Spleen (tissue), 11 donors: ENCODE measurements at regions not wholly inside any gene's neighbourhood (a gene's known extent, or its start where the extent isn't known, plus 50 kb on each side); places are given as distances from the start of the nearest gene placed in this dataset.
"Not testable (repeated sequence)": the region's sequence is repeated elsewhere in the genome, so short reads cannot be mapped to it uniquely, and the experiment has no call there.

Experiments used
- DNase-seq: peaks from one replicate; pipeline ENCODE4 v3.0.0-alpha.2; 2020
- H3K27ac ChIP-seq, 8 donors: fragments of 200-600 bp; sonication (generic) in 7 of 8; 1 replicate in 4 of 8; 2 replicates in 4 of 8; pipeline versions ENCODE4 v1.5.0 to v1.8.0; 2016 to 2021; ENCODE audit warnings: inconsistent platforms in 4 of 8, mild to moderate bottlenecking in 4 of 8, moderate library complexity in 1 of 8
- H3K27me3 ChIP-seq, 7 donors: fragments of 200-600 bp; sonication (generic) in 6 of 7; replicated peaks in 1 of 7; 1 replicate in 4 of 7; 2 replicates in 3 of 7; pipeline versions ENCODE4 v1.5.0 to v1.8.0; 2016 to 2021; ENCODE audit warnings: inconsistent platforms in 3 of 7, mild to moderate bottlenecking in 1 of 7
- H3K36me3 ChIP-seq, 6 donors: fragments of 200-600 bp; sonication (generic) in 5 of 6; 1 replicate in 4 of 6; 2 replicates in 2 of 6; pipeline versions ENCODE4 v1.5.0 to v1.8.0; 2016 to 2021; ENCODE audit warnings: inconsistent platforms in 2 of 6
- H3K4me1 ChIP-seq, 6 donors: fragments of 200-600 bp; sonication (generic) in 5 of 6; 1 replicate in 3 of 6; 2 replicates in 3 of 6; pipeline versions ENCODE4 v1.5.0 to v1.8.0; 2016 to 2021; ENCODE audit warnings: inconsistent platforms in 3 of 6
- H3K4me3 ChIP-seq, 8 donors: fragments of 200-600 bp; sonication (generic) in 7 of 8; 1 replicate in 4 of 8; 2 replicates in 4 of 8; pipeline versions ENCODE4 v1.5.0 to v1.8.0; 2016 to 2021; ENCODE audit warnings: inconsistent platforms in 4 of 8, mild to moderate bottlenecking in 4 of 8, moderate library complexity in 2 of 8
- H3K9me3 ChIP-seq, 8 donors: fragments of 200-600 bp; sonication (generic) in 7 of 8; 1 replicate in 4 of 8; 2 replicates in 4 of 8; pipeline versions ENCODE4 v1.5.0 to v1.8.0; 2016 to 2021; ENCODE audit warnings: inconsistent platforms in 4 of 8
- POLR2A ChIP-seq, 3 donors: fragments of 450-650 bp; IDR thresholded peaks; one replicate each; pipeline ENCODE4 v1.5.1; 2017; ENCODE audit warnings: antibody characterized with exemption in 3 of 3, mild to moderate bottlenecking in 1 of 3
- POLR2AphosphoS5 ChIP-seq, 3 donors: sonication (generic); formaldehyde crosslinking; IDR thresholded peaks; one replicate each; pipeline ENCODE4 v1.5.1; 2017; ENCODE audit warnings: antibody characterized with exemption in 3 of 3
- WGBS, 5 donors: extraction: QIAGEN DNeasy Blood & Tissue Kit in 3 of 5; methylation state at CpG; one replicate each; pipeline versions ENCODE4 v1.1.5 to v1.1.7; 2013 to 2018; 5-methylcytosine and 5-hydroxymethylcytosine counted together
- intact Hi-C: fragments of 100-400 bp; cut with DNase I; formaldehyde crosslinking; loops from one replicate; pipeline ENCODE4 v1.15.0; 2023; ENCODE audit warnings: low total_unique reads
- TF ChIP-seq, protein P1 (sequence below), 11 experiments: fragments of 200-600 bp in 7 of 11; fragments of 450-650 bp in 4 of 11; sonication (generic) in 4 of 11; IDR thresholded peaks in 8 of 11; conservative IDR thresholded peaks in 3 of 11; 1 replicate in 7 of 11; 2 replicates in 4 of 11; pipeline versions ENCODE4 v1.4.0 to v1.8.0; 2016 to 2021; ENCODE audit warnings: antibody characterized with exemption in 11 of 11, inconsistent platforms in 4 of 11, mild to moderate bottlenecking in 1 of 11
- donor health status: healthy with polysubstance abuse.
- donor health status: DM: no; HTN: no; CAD: no; lungs with moderate emphysema.
- donor health status: DM: no; HTN: no; CAD: no.
- donor health status: Bipolar disorder and iron deficiency.
- donor health status: healthy.
- donor health status: DM: no; HTN: no; CAD: no.
- donor health status: DM: yes; HTN: yes; CAD: no.

GRCh38 chr14:29016050-29016900 lies 249.7 kb downstream of the FOXG1 start:
- Histone ChIP-seq H3K36me3 (no peaks in the 10 kb centered on the region), H3K27me3 (no peaks in the 10 kb centered on the region), H3K4me3 (no peak overlapping the region), H3K4me1 (no peaks in the 10 kb centered on the region), H3K27ac (no peak overlapping the region), H3K9me3 (no peaks in the 10 kb centered on the region)
- WGBS, 5 donors: 37 to 49% (median 41%) methylated on average over 10 of the region's 10 CpGs
- DNase-seq: no peak
- intact Hi-C loops: no loop called here
- TF ChIP-seq POLR2A (IDR thresholded peaks at IDR 0.05) (no peak), POLR2AphosphoS5 (IDR thresholded peaks at IDR 0.05) (no peak)
- TF ChIP-seq, protein P1, sequence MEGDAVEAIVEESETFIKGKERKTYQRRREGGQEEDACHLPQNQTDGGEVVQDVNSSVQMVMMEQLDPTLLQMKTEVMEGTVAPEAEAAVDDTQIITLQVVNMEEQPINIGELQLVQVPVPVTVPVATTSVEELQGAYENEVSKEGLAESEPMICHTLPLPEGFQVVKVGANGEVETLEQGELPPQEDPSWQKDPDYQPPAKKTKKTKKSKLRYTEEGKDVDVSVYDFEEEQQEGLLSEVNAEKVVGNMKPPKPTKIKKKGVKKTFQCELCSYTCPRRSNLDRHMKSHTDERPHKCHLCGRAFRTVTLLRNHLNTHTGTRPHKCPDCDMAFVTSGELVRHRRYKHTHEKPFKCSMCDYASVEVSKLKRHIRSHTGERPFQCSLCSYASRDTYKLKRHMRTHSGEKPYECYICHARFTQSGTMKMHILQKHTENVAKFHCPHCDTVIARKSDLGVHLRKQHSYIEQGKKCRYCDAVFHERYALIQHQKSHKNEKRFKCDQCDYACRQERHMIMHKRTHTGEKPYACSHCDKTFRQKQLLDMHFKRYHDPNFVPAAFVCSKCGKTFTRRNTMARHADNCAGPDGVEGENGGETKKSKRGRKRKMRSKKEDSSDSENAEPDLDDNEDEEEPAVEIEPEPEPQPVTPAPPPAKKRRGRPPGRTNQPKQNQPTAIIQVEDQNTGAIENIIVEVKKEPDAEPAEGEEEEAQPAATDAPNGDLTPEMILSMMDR (IDR thresholded peaks at IDR 0.05 in 8 of 11, conservative IDR thresholded peaks at IDR 0.05 in 3 of 11): peak in 6 of 11 experiments; percentile 35 to 56 (median 38)

DNA sequence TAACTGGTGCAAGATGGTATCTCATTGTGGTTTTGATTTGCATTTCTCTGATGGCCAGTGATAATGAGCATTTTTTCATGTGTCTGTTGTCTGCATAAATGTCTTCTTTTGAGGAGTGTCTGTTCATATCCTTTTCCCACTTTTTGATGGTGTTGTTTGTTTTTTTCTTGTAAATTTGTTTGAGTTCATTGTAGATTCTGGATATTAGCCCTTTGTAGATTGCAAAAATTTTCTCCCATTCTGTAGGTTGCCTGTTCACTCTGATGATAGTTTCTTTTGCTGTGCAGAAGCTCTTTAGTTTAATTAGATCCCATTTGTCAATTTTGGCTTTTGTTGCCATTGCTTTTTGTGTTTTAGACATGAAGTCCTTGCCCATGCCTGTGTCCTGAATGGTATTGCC lies 256.9 kb downstream of the FOXG1 start:
- intact Hi-C loops, DNase-seq, H3K4me1 ChIP-seq, H3K4me3 ChIP-seq, H3K27me3 ChIP-seq, H3K36me3 ChIP-seq, H3K27ac ChIP-seq: not testable (repeated sequence)
- H3K9me3 ChIP-seq: peaks cover 0 to 56% (median 38%) of the 10 kb centered on the region in 8 donors

GRCh38 chr14:29027441-29027840 lies 260.9 kb downstream of the FOXG1 start:
- intact Hi-C loops: not testable (repeated sequence)

DNA sequence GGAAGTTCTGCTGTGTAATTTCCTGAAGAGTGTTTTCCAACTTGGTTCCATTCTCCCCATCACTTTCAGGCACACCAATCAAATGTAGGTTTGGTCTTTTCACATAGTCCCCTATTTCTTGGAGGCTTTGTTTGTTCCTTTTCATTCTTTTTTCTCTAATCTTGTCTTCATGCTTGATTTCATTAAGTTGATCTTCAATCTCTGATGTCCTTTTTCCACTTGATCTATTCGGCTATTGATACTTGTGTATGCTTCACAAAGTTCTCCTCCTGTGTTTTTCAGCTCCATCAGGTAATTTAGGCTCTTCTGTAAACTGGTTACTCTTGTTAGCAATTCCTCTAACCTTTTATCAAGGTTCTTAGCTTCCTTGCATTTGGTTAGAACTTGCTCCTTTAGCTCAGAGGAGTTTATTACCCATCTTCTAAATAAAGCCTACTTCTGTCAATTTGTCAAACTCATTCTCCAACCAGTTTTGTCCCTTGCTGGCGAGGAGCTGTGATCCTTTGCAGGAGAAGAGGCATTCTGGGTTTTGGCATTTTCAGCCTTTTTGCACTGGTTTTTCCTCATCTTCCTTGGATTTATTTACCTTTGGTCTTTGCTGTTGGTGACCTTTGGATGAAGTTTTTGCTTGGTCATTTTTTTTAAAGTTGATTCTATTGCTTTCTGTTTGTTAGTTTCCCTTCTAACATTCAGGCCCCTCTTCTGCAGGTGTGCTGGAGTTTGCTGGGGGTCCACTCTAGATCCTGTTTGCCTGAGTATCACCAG lies 261.5 kb downstream of the FOXG1 start:
- H3K27me3 ChIP-seq, H3K36me3 ChIP-seq, H3K4me1 ChIP-seq, DNase-seq, intact Hi-C loops, H3K27ac ChIP-seq, H3K4me3 ChIP-seq: not testable (repeated sequence)
- 69 to 93% (median 71%) methylated on average over 2 of the region's 2 CpGs for WGBS, 5 donors
- H3K9me3 ChIP-seq: peaks cover 0 to 51% (median 38%) of the 10 kb centered on the region in 8 donors

More at GRCh38 chr14:29027441-29027840, 260.9 kb downstream of the FOXG1 start:
- H3K4me1 ChIP-seq, H3K36me3 ChIP-seq, H3K4me3 ChIP-seq, H3K27ac ChIP-seq, DNase-seq, H3K27me3 ChIP-seq: not testable (repeated sequence)
- peaks cover 0 to 57% (median 39%) of the 10 kb centered on the region in 8 donors for H3K9me3 ChIP-seq
- WGBS, 5 donors: 65 to 86% (median 73%) methylated on average over 3 of the region's 3 CpGs

DNA sequence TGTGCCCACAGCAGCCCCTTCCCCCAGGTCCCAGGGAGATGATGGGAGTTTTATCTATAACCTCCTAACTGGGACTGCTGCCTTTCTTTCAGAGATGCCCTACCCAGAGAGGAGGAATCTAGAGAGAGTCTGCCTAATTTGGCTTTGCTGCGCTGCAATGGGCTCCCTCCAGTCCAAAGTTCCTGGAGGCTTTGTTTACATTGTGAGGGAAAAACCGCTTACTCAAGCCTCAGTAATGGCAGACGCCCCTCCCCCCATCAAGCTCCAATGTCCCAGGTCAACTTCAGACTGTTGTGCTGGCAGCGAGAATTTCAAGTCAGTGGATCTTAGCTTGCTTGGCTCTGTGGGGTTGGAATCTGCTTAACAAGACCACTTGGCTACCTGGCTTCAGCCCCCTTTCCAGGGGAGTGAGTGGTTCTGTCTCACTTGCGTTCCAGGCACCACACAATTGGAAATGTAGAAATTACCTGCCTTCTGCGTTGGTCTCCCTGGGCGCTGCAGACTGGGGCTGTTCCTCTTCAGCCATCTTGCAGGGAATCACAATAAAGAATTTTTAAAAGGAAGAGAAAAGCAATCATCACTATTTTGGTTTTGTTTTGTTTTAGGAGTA lies 262.5 kb downstream of the FOXG1 start:
- no peak overlapping the region for H3K27ac ChIP-seq
- H3K4me1 ChIP-seq: no peaks in the 10 kb centered on the region
- no peaks in the 10 kb centered on the region for H3K36me3 ChIP-seq
- no peak overlapping the region for H3K4me3 ChIP-seq
- WGBS, 5 donors: 48 to 69% (median 52%) methylated on average over 6 to 7 of the region's 7 CpGs
- no peaks in the 10 kb centered on the region for H3K27me3 ChIP-seq
- peaks cover 0 to 49% (median 35%) of the 10 kb centered on the region in 8 donors for H3K9me3 ChIP-seq
- DNase-seq: no peak
- no peak for TF ChIP-seq POLR2AphosphoS5 (IDR thresholded peaks at IDR 0.05)
- no peak for TF ChIP-seq POLR2A (IDR thresholded peaks at IDR 0.05)
- TF ChIP-seq, protein P1 (IDR thresholded peaks at IDR 0.05 in 8 of 11, conservative IDR thresholded peaks at IDR 0.05 in 3 of 11): no peak
- intact Hi-C loops: no loop called here
